ENCODE measurements at regions not wholly inside any gene's neighbourhood (a gene's known extent, or its start where the extent isn't known, plus 50 kb on each side); places are given as distances from the start of the nearest gene placed in this dataset.

DNA sequence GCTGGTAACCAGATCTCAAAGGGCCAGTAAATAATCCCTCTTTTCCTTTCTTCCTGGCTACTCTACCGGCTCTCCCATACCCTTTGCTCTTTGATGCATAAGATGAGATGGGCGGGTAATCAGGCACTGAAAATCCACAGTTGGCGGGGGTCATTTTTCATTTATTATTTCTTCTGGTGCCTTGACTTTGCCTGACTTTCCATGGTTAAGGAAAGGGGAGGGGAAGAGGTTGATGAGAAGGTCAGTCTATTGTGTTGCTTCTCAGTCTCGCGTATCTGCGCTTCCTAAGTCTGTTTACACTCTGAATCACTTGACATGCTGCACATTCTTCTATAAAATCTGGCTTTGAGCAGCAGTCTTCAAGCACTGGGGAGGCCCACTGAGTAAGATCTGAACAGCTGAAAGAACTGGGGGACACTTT, 121.1 kb upstream of the HDGFL1 start:
- no peak overlapping the region for H3K4me3 ChIP-seq (ENCODE audit: low read depth, low read length)
- TF ChIP-seq, protein P1, sequence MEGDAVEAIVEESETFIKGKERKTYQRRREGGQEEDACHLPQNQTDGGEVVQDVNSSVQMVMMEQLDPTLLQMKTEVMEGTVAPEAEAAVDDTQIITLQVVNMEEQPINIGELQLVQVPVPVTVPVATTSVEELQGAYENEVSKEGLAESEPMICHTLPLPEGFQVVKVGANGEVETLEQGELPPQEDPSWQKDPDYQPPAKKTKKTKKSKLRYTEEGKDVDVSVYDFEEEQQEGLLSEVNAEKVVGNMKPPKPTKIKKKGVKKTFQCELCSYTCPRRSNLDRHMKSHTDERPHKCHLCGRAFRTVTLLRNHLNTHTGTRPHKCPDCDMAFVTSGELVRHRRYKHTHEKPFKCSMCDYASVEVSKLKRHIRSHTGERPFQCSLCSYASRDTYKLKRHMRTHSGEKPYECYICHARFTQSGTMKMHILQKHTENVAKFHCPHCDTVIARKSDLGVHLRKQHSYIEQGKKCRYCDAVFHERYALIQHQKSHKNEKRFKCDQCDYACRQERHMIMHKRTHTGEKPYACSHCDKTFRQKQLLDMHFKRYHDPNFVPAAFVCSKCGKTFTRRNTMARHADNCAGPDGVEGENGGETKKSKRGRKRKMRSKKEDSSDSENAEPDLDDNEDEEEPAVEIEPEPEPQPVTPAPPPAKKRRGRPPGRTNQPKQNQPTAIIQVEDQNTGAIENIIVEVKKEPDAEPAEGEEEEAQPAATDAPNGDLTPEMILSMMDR (IDR thresholded peaks at IDR 0.05; ENCODE audit: insufficient read depth, low read depth, low read length, missing control alignments) = no peak
- DNase-seq (ENCODE audit: low read depth) = no peak

DNA sequence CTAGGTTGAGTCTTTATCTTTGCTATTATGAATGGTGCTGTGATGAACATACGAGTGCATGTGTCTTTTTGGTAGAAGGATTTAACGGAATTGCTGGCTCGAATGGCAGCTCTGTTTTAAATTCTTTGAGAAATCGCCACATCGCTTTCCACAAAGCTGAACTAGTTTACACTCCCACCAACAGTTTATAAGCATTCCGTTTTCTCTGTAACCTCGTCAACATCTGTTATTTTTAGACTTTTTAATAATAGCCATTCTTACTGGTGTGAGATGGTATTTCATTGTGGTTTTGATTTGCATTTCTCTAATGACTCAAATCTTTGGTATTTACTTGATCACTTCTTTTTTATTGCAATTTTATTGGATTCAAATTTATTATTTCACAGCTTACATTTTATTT, 117.4 kb upstream of the HDGFL1 start:
- no peak for DNase-seq (ENCODE audit: low read depth)
- TF ChIP-seq, protein P1 (IDR thresholded peaks at IDR 0.05; ENCODE audit: insufficient read depth, low read depth, low read length, missing control alignments) = no peak
- H3K4me3 ChIP-seq (ENCODE audit: low read depth, low read length) = no peak overlapping the region

DNA sequence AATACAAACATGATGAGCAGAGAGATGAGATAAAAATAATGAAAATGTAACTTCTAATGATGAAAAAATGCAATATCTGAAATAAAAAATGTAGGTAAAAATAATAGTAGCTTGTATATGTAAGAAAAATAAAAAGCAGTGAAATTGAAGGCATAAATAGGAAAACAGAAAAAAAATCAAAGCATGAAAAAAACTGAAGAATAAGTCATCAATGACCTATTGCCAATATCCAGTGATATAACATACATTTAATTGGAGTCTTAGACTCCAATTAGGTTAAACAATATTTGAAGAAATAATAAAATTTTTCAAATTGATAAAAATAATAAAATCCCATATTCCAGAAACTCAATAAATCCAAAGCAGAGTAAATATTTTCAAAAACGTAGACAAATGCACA, 114.0 kb upstream of the HDGFL1 start:
- DNase-seq (ENCODE audit: low read depth) = no peak
- TF ChIP-seq, protein P1 (IDR thresholded peaks at IDR 0.05; ENCODE audit: insufficient read depth, low read depth, low read length, missing control alignments) = no peak
- no peak overlapping the region for H3K4me3 ChIP-seq (ENCODE audit: low read depth, low read length)

DNA sequence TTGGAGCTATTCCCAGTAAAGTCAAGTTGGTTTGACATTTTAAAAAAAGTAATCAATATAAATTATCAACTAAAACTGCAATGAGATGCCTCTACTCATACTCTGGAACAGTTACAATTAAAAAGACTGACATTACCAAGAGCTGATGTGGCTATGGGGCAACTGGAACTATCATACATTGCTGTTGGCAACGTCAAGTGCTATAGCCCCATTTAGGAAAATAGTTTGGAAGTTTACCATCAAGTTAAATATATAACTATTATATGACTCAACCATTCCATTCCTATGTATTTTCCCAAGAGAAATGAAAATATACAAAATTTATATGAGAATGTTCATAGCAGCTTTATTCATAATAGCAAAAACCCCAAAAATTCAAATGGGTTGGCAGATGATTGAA, 111.4 kb upstream of the HDGFL1 start:
- H3K4me3 ChIP-seq (ENCODE audit: low read depth, low read length) = no peak overlapping the region
- no peak for DNase-seq (ENCODE audit: low read depth)
- TF ChIP-seq, protein P1 (IDR thresholded peaks at IDR 0.05; ENCODE audit: insufficient read depth, low read depth, low read length, missing control alignments) = no peak

DNA sequence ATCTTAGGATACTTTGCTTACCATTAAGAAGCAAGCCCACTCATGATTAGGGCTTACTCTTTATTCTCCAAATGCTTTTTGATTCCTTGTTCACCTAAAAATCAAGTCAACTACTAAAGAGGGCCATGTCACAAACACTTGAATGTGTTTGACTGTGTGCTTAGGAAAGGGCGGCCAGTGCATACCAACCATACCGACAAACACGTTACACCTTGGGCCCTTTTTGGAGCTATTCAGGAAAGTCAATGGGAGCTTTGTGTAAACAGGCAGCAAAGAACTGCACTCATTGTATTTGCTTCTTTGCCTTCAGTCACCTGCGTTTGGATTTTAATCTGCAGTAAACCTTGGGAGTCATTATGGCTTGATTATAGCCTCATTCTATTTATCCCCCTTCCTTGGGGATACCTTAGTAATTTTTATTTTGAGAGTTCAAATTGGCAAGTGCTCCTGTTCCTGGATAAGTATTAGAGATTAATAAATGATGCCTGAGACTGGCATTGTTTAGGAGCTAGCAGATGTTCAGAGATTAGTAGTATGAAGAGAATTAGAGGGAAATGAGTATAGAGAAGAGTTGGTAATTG, 102.6 kb upstream of the HDGFL1 start:
- TF ChIP-seq, protein P1 (IDR thresholded peaks at IDR 0.05; ENCODE audit: insufficient read depth, low read depth, low read length, missing control alignments) = no peak
- DNase-seq (ENCODE audit: low read depth) = no peak

DNA sequence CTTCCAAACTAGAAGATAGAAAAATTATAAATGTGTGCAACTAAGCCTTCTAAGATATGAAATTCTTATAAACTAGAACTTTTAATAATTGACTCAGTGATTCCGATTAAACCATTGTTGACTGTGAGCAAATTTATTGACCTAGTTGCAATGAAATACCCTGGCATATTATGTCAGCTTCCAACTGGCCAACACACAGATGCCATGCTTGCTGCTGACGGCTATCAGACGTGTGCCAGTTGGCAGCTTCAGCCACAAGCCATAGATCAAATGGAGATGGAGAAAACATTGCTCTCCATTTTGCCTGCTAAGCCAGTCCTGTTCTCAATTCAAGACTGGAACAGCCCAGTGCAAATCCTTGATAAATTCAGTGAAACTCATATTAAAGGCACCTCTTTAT, 101.7 kb upstream of the HDGFL1 start:
- TF ChIP-seq, protein P1 (IDR thresholded peaks at IDR 0.05; ENCODE audit: insufficient read depth, low read depth, low read length, missing control alignments) = no peak
- H3K4me3 ChIP-seq (ENCODE audit: low read depth, low read length) = no peak overlapping the region
- DNase-seq (ENCODE audit: low read depth) = no peak

More for the DNA sequence above, 102.6 kb upstream of the HDGFL1 start:
- no peak overlapping the region for H3K4me3 ChIP-seq (ENCODE audit: low read depth, low read length)
